Muscle of arm (tissue), 1 donor: ENCODE measurements at regions not wholly inside any gene's neighbourhood (a gene's known extent, or its start where the extent isn't known, plus 50 kb on each side); places are given as distances from the start of the nearest gene placed in this dataset.
"Not testable (repeated sequence)": the region's sequence is repeated elsewhere in the genome, so short reads cannot be mapped to it uniquely, and the experiment has no call there.

Experiments used
- DNase-seq: peaks from one replicate; pipeline ENCODE4 v3.0.0-alpha.2; 2013

- DNase-seq = no peak
Observed at GRCh38 chr5:72760259-72760658, 56.2 kb upstream of the TNPO1 start.

GRCh38 chr5:72752909-72753308, 63.6 kb upstream of the TNPO1 start:
- DNase-seq = no peak

DNA sequence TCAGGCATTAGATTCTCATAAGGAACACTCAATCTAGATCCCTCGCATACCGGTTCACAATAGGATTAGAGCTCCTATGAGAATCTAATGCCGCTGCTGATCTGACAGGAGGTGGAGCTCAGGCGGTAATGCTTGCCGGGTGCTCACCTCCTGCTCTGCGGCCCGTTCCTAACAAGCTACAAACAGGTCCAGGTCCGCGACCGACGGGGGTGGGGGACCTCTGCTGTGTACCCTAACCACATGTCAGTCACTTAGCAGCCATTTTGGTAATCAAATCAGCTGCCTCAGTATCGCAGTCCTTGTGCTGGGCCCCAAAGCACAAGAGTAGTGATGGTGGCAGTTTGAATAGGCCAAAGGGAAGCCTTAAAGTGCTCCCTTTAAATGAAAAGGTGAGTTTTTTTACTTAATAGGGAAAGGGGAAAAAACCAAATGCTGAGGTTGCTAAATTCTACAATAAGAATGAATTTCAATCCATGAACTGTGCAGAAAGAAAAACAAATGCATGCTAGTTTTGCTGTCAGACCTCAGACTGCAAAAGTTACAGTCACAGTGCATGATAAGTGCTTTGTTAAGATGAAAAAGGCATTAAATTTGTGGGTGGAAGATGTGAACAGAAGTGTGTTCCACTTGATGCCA, 67.0 kb upstream of the TNPO1 start:
- DNase-seq = no peak

DNA sequence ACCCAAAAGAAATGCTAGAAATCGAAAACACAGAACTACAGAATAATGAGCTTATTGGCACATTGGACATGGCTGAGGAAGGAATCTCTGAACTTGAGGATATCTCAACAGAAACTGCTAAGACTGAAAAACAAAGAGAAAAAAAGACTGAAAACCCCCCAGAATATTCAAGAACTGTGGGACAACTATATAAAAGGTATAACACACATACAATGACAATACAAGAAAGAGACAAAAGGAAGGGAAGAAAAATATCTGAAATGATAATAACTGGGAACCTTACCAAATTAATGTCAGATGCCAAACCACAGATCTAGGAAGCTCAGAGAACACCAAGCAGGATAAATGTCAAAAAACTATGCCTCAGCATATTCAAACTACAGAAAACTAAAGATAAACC, 68.6 kb upstream of the TNPO1 start:
- no peak for DNase-seq

DNA sequence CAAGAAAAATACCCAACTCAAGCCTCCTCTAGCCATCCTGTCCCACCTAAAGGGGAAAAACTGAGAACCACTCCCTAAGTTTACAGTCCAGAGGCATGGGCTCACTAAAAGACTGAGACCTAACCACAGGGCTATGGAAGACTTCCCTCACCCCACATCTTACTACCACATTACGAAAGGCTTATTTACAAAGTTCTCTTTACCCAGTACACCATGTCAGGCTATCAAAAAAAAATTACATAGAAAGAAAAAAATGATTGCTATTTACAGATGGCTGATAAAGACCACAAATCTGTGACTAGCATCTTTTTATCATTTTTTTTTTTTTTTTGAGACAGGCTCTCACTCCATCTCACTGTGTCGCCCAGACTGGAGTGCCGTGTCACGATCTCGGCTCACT, 69.7 kb upstream of the TNPO1 start:
- no peak for DNase-seq

GRCh38 chr5:72744136-72744535, 72.3 kb upstream of the TNPO1 start:
- DNase-seq = no peak

GRCh38 chr5:72741805-72742204, 74.7 kb upstream of the TNPO1 start:
- DNase-seq = no peak

DNA sequence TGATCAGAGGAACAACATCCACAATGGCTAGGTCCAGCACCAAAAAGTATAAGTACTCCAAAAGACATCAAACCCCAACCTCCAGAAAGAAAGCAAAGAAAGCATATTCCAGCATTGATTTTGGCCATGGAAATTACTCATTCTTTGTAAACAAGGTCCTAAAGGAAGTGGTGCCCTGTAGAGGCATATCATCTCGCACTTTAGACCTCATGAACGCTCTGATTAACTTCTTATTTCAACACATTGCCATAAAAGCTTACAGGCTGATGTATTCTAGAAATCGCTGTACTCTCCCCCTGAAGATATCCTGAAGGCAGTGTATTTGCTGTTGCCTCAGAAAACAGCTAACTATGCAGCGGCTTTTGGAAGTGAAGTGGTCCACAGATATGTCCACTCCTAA, 82.7 kb upstream of the TNPO1 start:
- DNase-seq = no peak

GRCh38 chr5:72723581-72723980, 92.9 kb upstream of the TNPO1 start:
- DNase-seq = no peak

DNA sequence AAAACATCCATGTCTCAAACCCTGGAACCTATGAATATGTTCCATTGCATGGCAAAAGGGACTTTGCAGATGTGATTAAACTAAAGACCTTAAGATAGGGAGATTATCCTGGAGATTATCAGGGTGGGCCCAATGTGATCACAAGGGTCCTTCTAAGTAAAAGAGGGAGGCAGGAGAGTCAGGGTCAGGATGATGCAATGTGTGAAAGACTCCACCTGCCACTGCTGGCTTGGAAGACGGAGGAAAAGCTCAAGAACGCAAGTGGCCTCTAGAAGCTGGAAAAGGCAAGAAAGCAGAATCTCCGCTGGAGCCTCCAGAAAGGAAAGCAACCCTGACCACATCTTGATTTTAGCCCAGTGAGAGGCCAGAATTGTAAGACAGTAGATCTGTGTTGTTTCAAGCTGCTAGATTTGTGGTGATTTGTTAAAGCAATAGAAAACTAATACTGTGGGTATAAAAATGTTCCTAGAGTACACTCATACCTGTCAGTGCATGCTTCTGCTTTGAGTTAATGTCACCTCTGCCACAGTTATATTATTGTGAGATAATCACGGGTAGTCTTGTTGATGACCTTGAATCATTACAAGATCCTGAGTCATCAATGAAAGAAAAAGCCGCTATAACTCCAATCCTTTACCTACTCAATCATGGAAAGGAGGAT, 93.5 kb upstream of the TNPO1 start:
- DNase-seq = no peak

GRCh38 chr5:72721844-72722243, 94.6 kb upstream of the TNPO1 start:
- DNase-seq = no peak

DNA sequence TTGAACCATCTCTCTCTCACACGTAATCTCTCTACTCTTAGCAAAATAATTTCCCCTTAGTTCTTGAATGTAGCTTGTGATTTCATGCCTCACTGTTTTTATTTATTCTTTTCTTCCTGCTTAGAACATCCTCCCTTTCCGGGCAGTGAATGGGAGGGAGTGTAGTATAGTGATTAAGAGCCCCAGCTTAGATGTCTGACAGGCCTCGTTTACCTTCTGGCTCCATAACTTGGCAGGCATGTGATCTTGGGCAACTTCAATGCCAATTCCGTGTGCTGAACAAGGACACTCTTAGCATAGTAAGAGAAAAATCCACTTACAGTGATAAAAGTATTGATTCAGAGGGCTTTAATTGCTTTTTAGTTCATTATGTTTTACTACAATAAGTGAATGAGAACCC, 96.3 kb upstream of the TNPO1 start:
- DNase-seq = no peak

DNA sequence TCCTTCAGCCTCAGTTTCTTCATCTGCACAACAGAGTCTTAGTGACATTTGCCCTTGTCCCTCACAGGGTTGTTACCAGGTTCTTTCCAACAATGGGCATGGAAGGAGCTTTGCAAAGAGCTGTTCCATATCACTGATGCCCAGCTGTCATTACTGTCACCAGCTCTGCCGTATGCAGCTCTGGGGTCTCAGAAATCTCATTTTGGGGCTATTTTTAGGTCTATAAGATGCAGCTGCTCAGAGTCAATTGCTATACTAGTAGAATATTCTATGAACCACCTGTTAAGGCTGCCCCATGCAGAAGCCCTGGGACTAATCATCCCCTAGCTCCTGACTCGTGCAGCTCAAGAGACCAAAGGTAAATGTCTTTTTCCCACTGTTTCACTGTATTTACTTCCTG, 105.1 kb upstream of the TNPO1 start:
- DNase-seq = no peak

DNA sequence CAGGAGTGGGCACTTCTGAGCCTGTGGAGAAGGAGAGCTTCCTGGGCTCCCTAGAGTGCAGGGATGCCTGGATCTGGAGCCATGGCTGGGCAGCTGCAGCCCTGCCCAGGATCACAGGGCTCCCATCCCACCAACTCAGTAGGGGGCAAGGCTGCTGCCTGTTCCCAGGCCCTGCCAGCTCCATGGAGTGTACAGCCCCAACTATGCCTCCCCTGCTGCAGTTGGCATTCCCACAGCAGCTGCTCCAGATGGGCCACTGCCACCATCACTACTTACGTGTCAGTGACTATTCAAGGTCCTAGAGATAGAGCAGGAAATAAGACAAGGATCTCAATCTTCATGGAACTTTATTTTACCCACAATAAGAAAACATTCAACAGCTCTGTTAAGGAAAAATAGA, 107.1 kb upstream of the TNPO1 start:
- DNase-seq = no peak

GRCh38 chr5:72705178-72705577, 111.3 kb upstream of the TNPO1 start:
- no peak for DNase-seq

DNA sequence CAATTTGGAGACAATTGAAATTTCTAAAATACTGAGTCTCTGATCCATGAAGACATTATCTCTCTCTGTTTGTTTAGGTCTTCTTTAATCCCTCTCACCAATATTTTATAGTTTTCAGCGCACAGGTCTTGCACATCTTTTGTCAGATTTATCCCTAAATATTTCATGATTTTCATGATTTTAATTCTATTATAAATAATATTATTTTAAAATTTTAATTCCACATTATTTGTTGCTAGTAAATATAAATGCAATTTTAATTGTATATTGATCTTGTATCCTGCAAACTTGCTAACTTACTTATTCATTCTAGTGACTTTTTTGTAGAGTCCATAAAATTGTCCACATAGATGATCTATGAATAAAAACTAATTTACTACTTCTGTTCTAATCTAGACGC, 112.6 kb upstream of the TNPO1 start:
- no peak for DNase-seq

DNA sequence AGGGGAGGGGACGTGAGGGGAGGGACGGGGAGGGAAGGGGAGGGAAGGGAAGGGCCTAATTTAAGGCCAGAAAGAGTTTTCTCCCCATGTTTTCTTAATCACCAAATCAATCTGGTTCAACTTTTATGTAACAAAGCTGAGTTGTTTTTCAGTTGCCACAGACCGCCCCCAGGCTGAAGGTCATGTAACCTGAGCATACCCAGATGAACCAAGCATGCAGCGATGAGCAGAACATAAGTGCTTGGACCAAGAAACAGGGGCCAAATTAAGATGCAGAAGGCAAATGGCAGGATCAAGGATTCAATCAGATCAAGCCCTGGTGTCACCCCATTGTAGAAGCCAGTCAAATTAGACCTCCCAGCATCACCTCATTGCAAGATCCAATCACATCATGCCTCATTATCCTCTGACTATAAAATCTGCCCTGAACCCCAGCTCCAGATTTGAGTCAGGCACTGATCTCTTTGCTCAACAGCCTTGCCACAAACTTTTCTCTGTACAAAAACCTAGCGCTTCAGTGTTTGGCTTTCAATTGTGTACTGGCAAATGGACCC, 113.5 kb upstream of the TNPO1 start:
- no peak for DNase-seq

DNA sequence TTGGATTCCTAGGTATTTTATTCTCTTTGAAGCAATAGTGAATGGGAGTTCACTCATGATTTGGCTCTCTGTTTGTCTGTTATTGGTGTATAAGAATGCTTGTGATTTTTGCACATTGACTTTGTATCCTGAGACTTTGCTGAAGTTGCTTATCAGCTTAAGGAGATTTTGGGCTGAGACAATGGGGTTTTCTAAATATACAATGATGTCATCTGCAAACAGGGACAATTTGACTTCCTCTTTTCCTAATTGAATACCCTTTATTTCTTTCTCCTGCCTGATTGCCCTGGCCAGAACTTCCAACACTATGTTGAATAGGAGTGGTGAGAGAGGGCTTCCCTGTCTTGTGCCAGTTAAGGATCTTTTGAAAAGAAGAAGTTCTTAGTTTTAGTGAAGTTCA, 114.4 kb upstream of the TNPO1 start:
- not testable (repeated sequence) for DNase-seq

DNA sequence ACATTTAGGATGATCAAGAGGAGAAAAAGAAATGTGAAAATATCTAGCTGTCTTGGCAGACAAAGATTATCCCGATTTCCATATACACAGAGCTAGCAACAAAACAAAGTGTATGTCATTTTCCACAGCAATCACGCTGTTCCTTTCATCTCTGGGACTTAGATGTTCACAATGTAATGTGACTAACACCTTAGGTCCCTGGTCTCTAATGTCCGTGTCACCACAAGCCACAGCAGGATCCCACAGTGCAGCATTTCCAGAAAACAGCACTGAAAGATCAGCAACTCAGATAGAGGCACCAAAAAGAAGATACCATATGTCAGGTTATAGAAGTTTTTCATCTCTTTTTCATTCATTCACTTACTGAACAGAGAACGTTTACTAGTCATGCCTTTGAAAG, 118.0 kb upstream of the TNPO1 start:
- no peak for DNase-seq

- no peak for DNase-seq
Observed at GRCh38 chr5:72697622-72698021, 118.8 kb upstream of the TNPO1 start.

GRCh38 chr5:72695659-72696058, 120.8 kb upstream of the TNPO1 start:
- no peak for DNase-seq

- DNase-seq = no peak
Observed at GRCh38 chr5:72694856-72695255, 121.6 kb upstream of the TNPO1 start.

GRCh38 chr5:72693546-72694205, 122.8 kb upstream of the TNPO1 start:
- DNase-seq = no peak
